ENCODE measurements at regions not wholly inside any gene's neighbourhood (a gene's known extent, or its start where the extent isn't known, plus 50 kb on each side); places are given as distances from the start of the nearest gene placed in this dataset.

DNA sequence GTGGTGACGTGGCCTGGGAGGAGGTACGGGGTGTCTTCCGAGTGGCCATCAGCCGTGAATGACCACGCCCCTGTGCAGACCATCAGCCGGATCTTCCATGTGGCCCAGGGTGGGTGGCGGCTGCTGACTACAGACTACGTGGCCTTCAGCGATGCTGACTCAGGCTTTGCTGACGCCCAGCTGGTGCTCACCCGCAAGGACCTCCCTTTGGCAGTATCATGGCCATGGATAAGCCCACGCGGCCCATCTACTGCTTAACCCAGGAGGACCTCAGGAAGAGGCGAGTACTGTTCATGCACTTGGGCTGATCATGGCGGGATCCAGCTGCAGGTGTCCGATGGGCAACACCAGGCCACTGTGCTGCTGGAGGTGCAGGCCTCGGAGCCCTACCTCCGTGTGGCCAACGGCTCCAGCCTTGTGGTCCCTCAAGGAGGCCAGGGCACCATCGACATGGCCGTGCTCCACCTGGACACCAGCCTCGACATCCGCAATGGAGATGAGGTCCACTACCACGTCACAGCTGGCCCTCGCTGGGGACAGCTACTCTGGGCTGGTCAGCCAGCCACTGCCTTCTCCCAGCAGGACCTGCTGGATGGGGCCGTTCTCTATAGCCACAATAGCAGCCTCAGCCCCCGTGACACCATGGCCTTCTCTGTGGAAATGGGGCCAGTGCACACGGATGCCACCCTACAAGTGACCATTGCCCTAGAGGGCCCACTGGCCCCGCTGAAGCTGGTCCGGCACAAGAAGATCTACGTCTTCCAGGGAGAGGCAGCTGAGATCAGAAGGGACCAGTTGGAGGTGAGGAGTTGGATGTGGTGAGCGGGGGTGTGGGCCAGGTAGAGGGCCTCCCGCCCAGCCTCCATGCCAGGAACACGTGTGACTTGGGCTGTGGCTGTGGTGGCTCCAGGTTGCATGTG is 178.4 kb downstream of the TBC1D2B start:
- TF ChIP-seq, protein P1, sequence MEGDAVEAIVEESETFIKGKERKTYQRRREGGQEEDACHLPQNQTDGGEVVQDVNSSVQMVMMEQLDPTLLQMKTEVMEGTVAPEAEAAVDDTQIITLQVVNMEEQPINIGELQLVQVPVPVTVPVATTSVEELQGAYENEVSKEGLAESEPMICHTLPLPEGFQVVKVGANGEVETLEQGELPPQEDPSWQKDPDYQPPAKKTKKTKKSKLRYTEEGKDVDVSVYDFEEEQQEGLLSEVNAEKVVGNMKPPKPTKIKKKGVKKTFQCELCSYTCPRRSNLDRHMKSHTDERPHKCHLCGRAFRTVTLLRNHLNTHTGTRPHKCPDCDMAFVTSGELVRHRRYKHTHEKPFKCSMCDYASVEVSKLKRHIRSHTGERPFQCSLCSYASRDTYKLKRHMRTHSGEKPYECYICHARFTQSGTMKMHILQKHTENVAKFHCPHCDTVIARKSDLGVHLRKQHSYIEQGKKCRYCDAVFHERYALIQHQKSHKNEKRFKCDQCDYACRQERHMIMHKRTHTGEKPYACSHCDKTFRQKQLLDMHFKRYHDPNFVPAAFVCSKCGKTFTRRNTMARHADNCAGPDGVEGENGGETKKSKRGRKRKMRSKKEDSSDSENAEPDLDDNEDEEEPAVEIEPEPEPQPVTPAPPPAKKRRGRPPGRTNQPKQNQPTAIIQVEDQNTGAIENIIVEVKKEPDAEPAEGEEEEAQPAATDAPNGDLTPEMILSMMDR (IDR thresholded peaks at IDR 0.05) = no peak
- TF ChIP-seq POLR2A (IDR thresholded peaks at IDR 0.05) = no peak

All from thyroid gland (tissue), 4 donors.